Transverse colon (tissue), 4 donors: ENCODE measurements at regions not wholly inside any gene's neighbourhood (a gene's known extent, or its start where the extent isn't known, plus 50 kb on each side); places are given as distances from the start of the nearest gene placed in this dataset.

Experiments used
- POLR2AphosphoS5 ChIP-seq, 3 donors: sonication (generic); formaldehyde crosslinking; IDR thresholded peaks; one replicate each; pipeline ENCODE4 v1.6.1; 2016; ENCODE audit warnings: antibody characterized with exemption in 3 of 3
- TF ChIP-seq, protein P1 (sequence below), 5 experiments: fragments of 200-600 bp in 3 of 5; fragments of 450-650 bp in 2 of 5; sonication (generic) in 3 of 5; IDR thresholded peaks; 1 replicate in 2 of 5; 2 replicates in 3 of 5; pipeline ENCODE4 v1.5.1; 2016 to 2017; ENCODE audit warnings: antibody characterized with exemption in 5 of 5, inconsistent platforms in 3 of 5, mild to moderate bottlenecking in 2 of 5, moderate library complexity in 1 of 5

DNA sequence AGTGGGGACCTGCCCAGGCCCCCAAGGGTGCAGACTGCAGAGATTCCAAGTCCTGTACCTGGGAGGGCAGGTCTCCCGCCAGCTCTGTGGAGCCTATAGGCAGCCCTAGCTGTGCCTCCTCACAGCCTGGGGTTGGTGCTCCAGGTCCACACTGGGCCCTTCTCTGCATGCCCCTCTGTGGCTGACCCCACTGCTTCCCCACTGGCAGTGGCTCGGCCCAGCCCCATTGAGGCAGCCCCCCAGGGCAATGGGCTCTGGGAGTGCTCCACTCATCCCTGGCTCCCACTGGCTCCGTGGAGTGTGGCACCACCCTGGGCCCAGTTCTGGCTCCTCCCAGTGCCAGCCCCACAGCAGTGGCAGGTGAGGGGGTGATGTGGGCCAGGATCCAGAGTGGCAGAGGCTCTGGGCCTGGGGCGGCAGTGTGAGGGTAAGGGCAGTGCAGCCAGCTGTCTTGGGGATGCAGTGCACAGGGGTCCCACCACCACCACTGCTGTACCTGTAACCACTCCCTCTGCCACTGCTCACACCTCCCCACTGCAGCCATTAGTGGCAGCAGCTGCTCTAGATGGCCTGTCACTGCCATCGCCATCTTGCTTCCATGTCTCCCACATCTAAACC is 312.2 kb downstream of the GPM6A start:
- TF ChIP-seq, protein P1, sequence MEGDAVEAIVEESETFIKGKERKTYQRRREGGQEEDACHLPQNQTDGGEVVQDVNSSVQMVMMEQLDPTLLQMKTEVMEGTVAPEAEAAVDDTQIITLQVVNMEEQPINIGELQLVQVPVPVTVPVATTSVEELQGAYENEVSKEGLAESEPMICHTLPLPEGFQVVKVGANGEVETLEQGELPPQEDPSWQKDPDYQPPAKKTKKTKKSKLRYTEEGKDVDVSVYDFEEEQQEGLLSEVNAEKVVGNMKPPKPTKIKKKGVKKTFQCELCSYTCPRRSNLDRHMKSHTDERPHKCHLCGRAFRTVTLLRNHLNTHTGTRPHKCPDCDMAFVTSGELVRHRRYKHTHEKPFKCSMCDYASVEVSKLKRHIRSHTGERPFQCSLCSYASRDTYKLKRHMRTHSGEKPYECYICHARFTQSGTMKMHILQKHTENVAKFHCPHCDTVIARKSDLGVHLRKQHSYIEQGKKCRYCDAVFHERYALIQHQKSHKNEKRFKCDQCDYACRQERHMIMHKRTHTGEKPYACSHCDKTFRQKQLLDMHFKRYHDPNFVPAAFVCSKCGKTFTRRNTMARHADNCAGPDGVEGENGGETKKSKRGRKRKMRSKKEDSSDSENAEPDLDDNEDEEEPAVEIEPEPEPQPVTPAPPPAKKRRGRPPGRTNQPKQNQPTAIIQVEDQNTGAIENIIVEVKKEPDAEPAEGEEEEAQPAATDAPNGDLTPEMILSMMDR (IDR thresholded peaks at IDR 0.05), result no peak
- TF ChIP-seq POLR2AphosphoS5 (IDR thresholded peaks at IDR 0.05), result no peak
